PC-3 (cell line): ENCODE measurements at regions not wholly inside any gene's neighbourhood (a gene's known extent, or its start where the extent isn't known, plus 50 kb on each side); places are given as distances from the start of the nearest gene placed in this dataset.

Experiments
- CTCF ChIP-seq: fragments of 300-600 bp; sonication (generic); conservative IDR thresholded peaks from 2 replicates; pipeline ENCODE4 v1.5.1; 2017; ENCODE audit warnings: antibody characterized with exemption, low read depth, mild to moderate bottlenecking, low read length
- EZH2 ChIP-seq: fragments of 300-600 bp; sonication (generic); IDR thresholded peaks from one replicate; pipeline ENCODE4 v1.6.1; 2017; ENCODE audit warnings: antibody characterized with exemption, mild to moderate bottlenecking, low read length; ENCODE audit not compliant: unreplicated experiment
- EZH2phosphoT487 ChIP-seq: fragments of 300-600 bp; sonication (generic); IDR thresholded peaks from 2 replicates; pipeline ENCODE4 v1.6.1; 2018; ENCODE audit warnings: mild to moderate bottlenecking, antibody characterized with exemption, low read length, borderline replicate concordance

DNA sequence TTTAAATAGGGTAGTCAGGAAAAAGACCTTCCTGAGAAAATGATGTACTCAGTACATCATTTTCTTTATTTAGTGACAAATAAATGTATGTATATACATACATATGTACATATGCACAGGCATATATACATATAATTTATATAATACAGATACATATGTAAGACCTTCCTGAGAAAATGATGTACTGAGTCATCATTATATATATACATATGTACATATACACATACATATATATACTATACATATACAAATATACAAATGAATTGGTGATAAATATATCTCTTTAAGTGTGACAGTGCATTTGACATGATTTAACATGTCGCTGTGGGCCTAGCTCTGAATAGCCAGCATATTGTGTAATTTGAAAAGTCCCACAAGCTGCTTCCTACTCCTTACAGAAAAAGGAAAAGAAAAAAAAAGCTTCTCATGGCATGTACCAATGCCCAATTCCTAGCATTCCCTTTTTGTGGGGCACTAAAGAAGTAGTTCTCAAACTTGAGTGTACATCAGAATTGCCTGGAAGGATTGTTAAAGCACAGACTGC is 208.1 kb upstream of the UMPS start:
- TF ChIP-seq CTCF (no peak), EZH2phosphoT487 (no peak), EZH2 (no peak)
